Trophoblast cell (in vitro differentiated cells and primary cell): ENCODE measurements at regions not wholly inside any gene's neighbourhood (a gene's known extent, or its start where the extent isn't known, plus 50 kb on each side); places are given as distances from the start of the nearest gene placed in this dataset.
A peak's percentile ranks its signal among the peaks of the same experiment; 100 is the strongest.

Experiments
- DNase-seq, 2 donors: peaks; one replicate each; pipeline ENCODE4 v3.0.0-alpha.2; 2016
- H2AFZ ChIP-seq: 2 replicates; pipeline ENCODE4 v1.6.1; 2013; ENCODE audit warnings: low read length, moderate library complexity, mild to moderate bottlenecking; ENCODE audit not compliant: insufficient read depth, poor library complexity
- H2AK5ac ChIP-seq: 2 replicates; pipeline ENCODE4 v1.6.1; 2013; ENCODE audit warnings: mild to moderate bottlenecking, low read length
- H2BK120ac ChIP-seq: 2 replicates; pipeline ENCODE4 v1.6.1; 2013; ENCODE audit warnings: low read length, mild to moderate bottlenecking, moderate library complexity; ENCODE audit not compliant: insufficient read depth, poor library complexity
- H2BK12ac ChIP-seq: 2 replicates; pipeline ENCODE4 v1.6.1; 2013; ENCODE audit warnings: mild to moderate bottlenecking, low read length, moderate library complexity
- H2BK5ac ChIP-seq: 2 replicates; pipeline ENCODE4 v1.6.1; 2013; ENCODE audit warnings: low read length, low read depth, moderate library complexity, mild to moderate bottlenecking; ENCODE audit not compliant: poor library complexity
- H3K14ac ChIP-seq: 2 replicates; pipeline ENCODE4 v1.6.1; 2013; ENCODE audit warnings: mild to moderate bottlenecking, low read length
- H3K18ac ChIP-seq: 2 replicates; pipeline ENCODE4 v1.6.1; 2013; ENCODE audit warnings: mild to moderate bottlenecking, low read length
- H3K23ac ChIP-seq: 2 replicates; pipeline ENCODE4 v1.6.1; 2013; ENCODE audit warnings: low read length
- H3K27ac ChIP-seq: 2 replicates; pipeline ENCODE4 v1.5.1; 2013; ENCODE audit warnings: low read depth, mild to moderate bottlenecking, inconsistent platforms, low read length, moderate library complexity
- H3K27me3 ChIP-seq: 2 replicates; pipeline ENCODE4 v1.6.1; 2013; ENCODE audit warnings: inconsistent platforms, mild to moderate bottlenecking, low read length, moderate library complexity; ENCODE audit not compliant: insufficient read depth
- H3K36me3 ChIP-seq, 2 experiments: 1 replicate in 1 of 2; 2 replicates in 1 of 2; pipeline ENCODE4 v1.6.1; 2013; ENCODE audit warnings: low read length in 2 of 2, mild to moderate bottlenecking in 2 of 2, moderate library complexity in 1 of 2; ENCODE audit not compliant: insufficient read depth in 2 of 2, control insufficient read depth in 1 of 2
- H3K4ac ChIP-seq: 2 replicates; pipeline ENCODE4 v1.6.1; 2013; ENCODE audit warnings: low read depth, mild to moderate bottlenecking, low read length, moderate library complexity
- H3K4me1 ChIP-seq, 2 experiments: 1 replicate in 1 of 2; 2 replicates in 1 of 2; pipeline ENCODE4 v1.6.1; 2013; ENCODE audit warnings: low read length in 2 of 2, mild to moderate bottlenecking in 2 of 2, moderate library complexity in 1 of 2; ENCODE audit not compliant: insufficient read depth in 2 of 2, control insufficient read depth in 1 of 2
- H3K4me2 ChIP-seq: 2 replicates; pipeline ENCODE4 v1.6.1; 2013; ENCODE audit warnings: inconsistent platforms, mild to moderate bottlenecking, low read length, moderate library complexity
- H3K4me3 ChIP-seq: 2 replicates; pipeline ENCODE4 v1.5.1; 2013; ENCODE audit warnings: mild to moderate bottlenecking, low read depth, low read length, inconsistent platforms
- H3K79me1 ChIP-seq: one replicate; pipeline ENCODE4 v1.6.1; 2013; ENCODE audit warnings: low read length
- H3K79me2 ChIP-seq: 2 replicates; pipeline ENCODE4 v1.6.1; 2013; ENCODE audit warnings: low read length, mild to moderate bottlenecking; ENCODE audit not compliant: control insufficient read depth, insufficient read depth, poor library complexity
- H3K9ac ChIP-seq: 2 replicates; pipeline ENCODE4 v1.6.1; 2013; ENCODE audit warnings: mild to moderate bottlenecking, low read length
- H3K9me3 ChIP-seq: 2 replicates; pipeline ENCODE4 v1.6.1; 2013; ENCODE audit warnings: low read depth, mild to moderate bottlenecking, control low read depth, inconsistent platforms, low read length; ENCODE audit not compliant: insufficient read depth
- H4K12ac ChIP-seq: 2 replicates; pipeline ENCODE4 v1.6.1; 2013; ENCODE audit warnings: low read depth, mild to moderate bottlenecking, low read length, moderate library complexity
- H4K8ac ChIP-seq: 2 replicates; pipeline ENCODE4 v1.6.1; 2013; ENCODE audit warnings: low read depth, mild to moderate bottlenecking, low read length, moderate library complexity
- H4K91ac ChIP-seq: one replicate; pipeline ENCODE4 v1.6.1; 2013; ENCODE audit warnings: low read depth, mild to moderate bottlenecking, low read length, moderate library complexity
- WGBS: extraction: QIAGEN DNeasy Blood & Tissue Kit; methylation state at CpG from one replicate; pipeline ENCODE4 v1.1.7; 2013; ENCODE audit warnings: missing lambda C conversion rate; ENCODE audit not compliant: insufficient read length, insufficient coverage; ENCODE audit errors: extremely low coverage; 5-methylcytosine and 5-hydroxymethylcytosine counted together

DNA sequence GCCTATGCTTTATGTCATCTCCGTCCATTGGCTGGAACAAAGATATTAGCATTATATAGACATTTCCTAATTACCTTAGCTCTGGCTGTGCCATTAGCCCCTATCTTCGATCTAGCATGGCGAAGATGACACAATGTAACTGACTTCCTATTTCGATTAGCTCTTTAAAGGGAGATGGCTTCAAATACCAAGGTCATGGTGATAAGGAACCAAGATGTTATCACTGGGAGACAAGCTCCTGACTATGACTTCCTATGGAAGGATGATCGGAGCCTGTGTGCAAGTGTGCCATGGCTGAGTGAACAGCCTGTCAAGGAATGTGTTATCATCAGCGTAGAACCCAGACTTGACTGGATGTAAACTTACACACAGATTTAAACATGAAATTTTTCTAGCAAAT is 602.1 kb downstream of the PSAT1 start:
- no peak overlapping the region for H4K12ac ChIP-seq
- no peak overlapping the region for H3K4ac ChIP-seq
- no peak overlapping the region for H3K9ac ChIP-seq
- no peak overlapping the region for H3K4me2 ChIP-seq
- peak; percentile 4 to 63 for DNase-seq
- no peaks in the 10 kb centered on the region for H3K79me2 ChIP-seq
- no peak overlapping the region for H2BK12ac ChIP-seq
- no peak overlapping the region for H2BK120ac ChIP-seq
- H3K79me1 ChIP-seq: no peaks in the 10 kb centered on the region
- H3K36me3 ChIP-seq: no peaks in the 10 kb centered on the region
- H3K18ac ChIP-seq: no peak overlapping the region
- no peak overlapping the region for H3K14ac ChIP-seq
- no peak overlapping the region for H4K8ac ChIP-seq
- no peak overlapping the region for H3K4me3 ChIP-seq
- no peak overlapping the region for H3K27ac ChIP-seq
- no peak overlapping the region for H2AK5ac ChIP-seq
- H2AFZ ChIP-seq: no peak overlapping the region
- H3K4me1 ChIP-seq: no peaks in the 10 kb centered on the region
- no peaks in the 10 kb centered on the region for H3K9me3 ChIP-seq
- H2BK5ac ChIP-seq: no peak overlapping the region
- no CpG with 5 or more reads among the region's 6 CpGs for WGBS
- no peak overlapping the region for H3K23ac ChIP-seq
- no peak overlapping the region for H4K91ac ChIP-seq
- H3K27me3 ChIP-seq: no peaks in the 10 kb centered on the region

DNA sequence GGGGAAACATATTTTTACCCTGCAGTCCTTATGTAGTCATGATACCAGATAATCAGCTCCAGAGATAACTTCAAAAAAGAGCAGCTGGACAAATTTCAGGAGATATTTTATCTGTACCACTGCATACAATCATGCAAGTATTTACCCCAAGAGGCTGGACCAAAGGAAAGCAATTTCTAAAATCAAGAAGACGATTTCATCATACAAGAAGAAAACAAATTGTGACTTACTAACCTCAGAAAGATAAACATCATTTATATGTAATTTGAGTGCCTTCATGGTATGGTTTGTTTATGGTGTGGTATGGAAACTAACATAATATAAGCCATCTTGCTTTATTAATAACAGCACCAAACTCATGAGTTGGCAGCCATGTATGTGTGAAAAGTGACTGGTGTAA is 603.6 kb downstream of the PSAT1 start:
- Histone ChIP-seq H2BK5ac (no peak overlapping the region), H3K36me3 (no peaks in the 10 kb centered on the region), H3K27ac (no peak overlapping the region), H3K4me1 (no peaks in the 10 kb centered on the region), H3K27me3 (no peaks in the 10 kb centered on the region), H3K79me1 (no peaks in the 10 kb centered on the region), H3K18ac (no peak overlapping the region), H3K4ac (no peak overlapping the region), H2BK120ac (no peak overlapping the region), H2AK5ac (no peak overlapping the region), H2BK12ac (no peak overlapping the region), H3K4me2 (no peak overlapping the region), H3K14ac (no peak overlapping the region), H2AFZ (no peak overlapping the region), H4K12ac (no peak overlapping the region), H3K9ac (no peak overlapping the region), H4K8ac (no peak overlapping the region), H3K9me3 (no peaks in the 10 kb centered on the region), H3K4me3 (no peak overlapping the region), H3K79me2 (no peaks in the 10 kb centered on the region), H3K23ac (no peak overlapping the region), H4K91ac (no peak overlapping the region)
- WGBS: no CpG with 5 or more reads among the region's 1 CpG
- DNase-seq: no peak

DNA sequence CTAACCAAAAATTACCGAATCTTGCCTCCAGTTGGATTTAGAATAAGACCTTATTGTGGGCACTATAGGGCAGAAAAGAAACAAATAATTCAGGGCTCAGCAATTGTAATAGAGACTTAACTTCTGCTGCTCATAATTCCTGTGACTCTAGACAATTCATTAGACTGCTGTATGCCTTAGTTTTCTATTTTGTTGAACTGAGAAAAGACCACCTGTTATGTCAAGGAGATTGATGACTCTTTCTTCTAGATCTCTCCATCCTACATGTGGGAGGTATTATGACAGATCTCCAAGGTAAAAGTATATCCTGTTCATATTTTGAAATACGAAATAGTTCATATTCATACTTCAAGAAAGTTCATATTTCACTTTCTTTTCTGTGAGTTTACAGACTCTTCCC is 605.1 kb downstream of the PSAT1 start:
- no peak overlapping the region for H3K4ac ChIP-seq
- DNase-seq: no peak
- no peaks in the 10 kb centered on the region for H3K79me1 ChIP-seq
- WGBS: no CpG with 5 or more reads among the region's 2 CpGs
- no peak overlapping the region for H2BK5ac ChIP-seq
- no peak overlapping the region for H4K8ac ChIP-seq
- H2BK120ac ChIP-seq: no peak overlapping the region
- H2BK12ac ChIP-seq: no peak overlapping the region
- H4K91ac ChIP-seq: no peak overlapping the region
- no peaks in the 10 kb centered on the region for H3K27me3 ChIP-seq
- no peak overlapping the region for H3K27ac ChIP-seq
- H3K23ac ChIP-seq: no peak overlapping the region
- H3K9me3 ChIP-seq: no peaks in the 10 kb centered on the region
- no peak overlapping the region for H3K18ac ChIP-seq
- H2AFZ ChIP-seq: no peak overlapping the region
- H3K9ac ChIP-seq: no peak overlapping the region
- no peak overlapping the region for H4K12ac ChIP-seq
- H3K36me3 ChIP-seq: no peaks in the 10 kb centered on the region
- no peak overlapping the region for H2AK5ac ChIP-seq
- no peaks in the 10 kb centered on the region for H3K79me2 ChIP-seq
- H3K14ac ChIP-seq: no peak overlapping the region
- no peak overlapping the region for H3K4me2 ChIP-seq
- no peaks in the 10 kb centered on the region for H3K4me1 ChIP-seq
- no peak overlapping the region for H3K4me3 ChIP-seq

DNA sequence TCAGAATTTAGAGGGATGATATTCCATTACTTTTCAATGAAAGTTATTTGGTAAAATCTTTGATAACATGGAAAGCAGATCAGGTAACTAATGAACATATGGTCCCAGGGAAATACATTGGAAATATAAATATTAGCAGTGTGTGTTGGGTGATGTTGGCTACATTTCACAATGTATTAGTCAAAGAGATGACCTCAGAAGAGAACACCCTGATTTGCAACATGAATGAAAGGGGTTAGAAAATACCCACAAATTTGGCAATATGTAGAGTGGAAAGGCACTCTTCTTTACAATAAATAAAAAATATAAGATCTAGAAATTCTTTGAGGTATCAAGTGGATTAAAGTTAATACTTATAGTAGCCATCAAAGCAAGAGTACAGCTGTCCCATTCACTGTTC is 606.7 kb downstream of the PSAT1 start:
- Histone ChIP-seq H3K36me3 (no peaks in the 10 kb centered on the region), H2AFZ (no peak overlapping the region), H4K91ac (no peak overlapping the region), H2BK5ac (no peak overlapping the region), H2AK5ac (no peak overlapping the region), H3K4me2 (no peak overlapping the region), H3K14ac (no peak overlapping the region), H3K18ac (no peak overlapping the region), H3K27me3 (no peaks in the 10 kb centered on the region), H3K9ac (no peak overlapping the region), H3K27ac (no peak overlapping the region), H3K4me3 (no peak overlapping the region), H4K12ac (no peak overlapping the region), H3K79me1 (no peaks in the 10 kb centered on the region), H3K4ac (no peak overlapping the region), H3K4me1 (no peaks in the 10 kb centered on the region), H4K8ac (no peak overlapping the region), H3K9me3 (no peaks in the 10 kb centered on the region), H2BK120ac (no peak overlapping the region), H2BK12ac (no peak overlapping the region), H3K79me2 (no peaks in the 10 kb centered on the region), H3K23ac (no peak overlapping the region)
- DNase-seq: no peak

DNA sequence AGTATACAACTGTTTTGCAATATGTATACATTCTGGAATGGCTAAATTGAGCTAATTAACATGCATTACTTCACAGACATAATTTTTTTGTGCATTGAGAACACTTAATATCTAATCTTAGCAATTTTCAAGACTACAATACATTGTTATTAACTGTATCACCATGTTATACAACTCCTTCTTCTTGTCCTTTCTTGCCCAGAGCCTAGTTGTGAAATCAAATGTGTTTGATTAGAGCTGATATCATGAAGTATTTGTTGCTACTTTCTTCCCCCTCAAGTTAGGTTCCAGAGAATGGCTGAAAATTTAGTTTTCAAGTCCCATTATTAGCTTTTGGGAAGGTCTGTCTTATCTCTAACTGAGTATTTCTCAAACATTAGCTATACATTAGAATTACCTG is 607.8 kb downstream of the PSAT1 start:
- no peak overlapping the region for H3K9ac ChIP-seq
- DNase-seq: no peak
- H3K14ac ChIP-seq: no peak overlapping the region
- H3K79me1 ChIP-seq: no peaks in the 10 kb centered on the region
- no peak overlapping the region for H2AFZ ChIP-seq
- H2AK5ac ChIP-seq: no peak overlapping the region
- H3K9me3 ChIP-seq: no peaks in the 10 kb centered on the region
- H4K91ac ChIP-seq: no peak overlapping the region
- H2BK5ac ChIP-seq: no peak overlapping the region
- H2BK12ac ChIP-seq: no peak overlapping the region
- no peak overlapping the region for H3K23ac ChIP-seq
- no peak overlapping the region for H4K8ac ChIP-seq
- H3K27me3 ChIP-seq: no peaks in the 10 kb centered on the region
- H3K36me3 ChIP-seq: no peaks in the 10 kb centered on the region
- no peak overlapping the region for H3K4ac ChIP-seq
- H3K4me2 ChIP-seq: no peak overlapping the region
- H4K12ac ChIP-seq: no peak overlapping the region
- no peak overlapping the region for H3K27ac ChIP-seq
- no peaks in the 10 kb centered on the region for H3K4me1 ChIP-seq
- H2BK120ac ChIP-seq: no peak overlapping the region
- H3K79me2 ChIP-seq: no peaks in the 10 kb centered on the region
- no peak overlapping the region for H3K18ac ChIP-seq
- H3K4me3 ChIP-seq: no peak overlapping the region
